ENCODE measurements at regions not wholly inside any gene's neighbourhood (a gene's known extent, or its start where the extent isn't known, plus 50 kb on each side); places are given as distances from the start of the nearest gene placed in this dataset.

DNA sequence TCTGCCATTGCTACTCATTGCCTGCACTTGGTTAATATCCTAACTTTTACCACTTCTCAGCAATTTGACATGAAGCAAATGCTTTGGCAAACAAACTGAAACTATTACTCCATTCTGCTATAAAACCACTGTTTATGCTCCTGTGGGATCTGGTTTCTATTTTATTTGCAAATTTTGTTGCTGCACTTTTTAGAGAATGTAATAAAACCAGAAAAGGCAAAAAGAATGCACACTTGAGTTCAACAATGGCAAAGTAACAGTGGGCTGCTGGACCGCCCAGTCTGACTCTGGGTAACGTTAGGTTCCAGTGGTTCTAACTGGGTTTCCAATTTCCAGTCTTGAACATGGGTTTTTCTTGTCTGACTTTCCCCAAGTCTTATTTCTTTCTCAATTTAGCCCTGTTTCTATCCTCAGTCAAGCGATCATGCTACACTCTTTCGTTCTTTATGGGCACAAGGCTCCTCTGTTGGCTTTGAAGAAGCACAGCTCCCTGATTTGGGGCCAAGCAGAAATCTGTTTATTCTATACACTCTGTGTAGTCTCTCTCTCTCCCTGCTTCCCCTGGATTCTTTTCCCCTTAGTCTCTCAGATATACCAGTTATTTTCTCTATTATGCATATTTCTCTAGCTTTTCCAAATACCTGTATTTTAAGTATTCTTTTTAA, 129.2 kb upstream of the FAM3C start:
- DNase-seq (ENCODE audit: low read depth in 2 of 2) = no peak

DNA sequence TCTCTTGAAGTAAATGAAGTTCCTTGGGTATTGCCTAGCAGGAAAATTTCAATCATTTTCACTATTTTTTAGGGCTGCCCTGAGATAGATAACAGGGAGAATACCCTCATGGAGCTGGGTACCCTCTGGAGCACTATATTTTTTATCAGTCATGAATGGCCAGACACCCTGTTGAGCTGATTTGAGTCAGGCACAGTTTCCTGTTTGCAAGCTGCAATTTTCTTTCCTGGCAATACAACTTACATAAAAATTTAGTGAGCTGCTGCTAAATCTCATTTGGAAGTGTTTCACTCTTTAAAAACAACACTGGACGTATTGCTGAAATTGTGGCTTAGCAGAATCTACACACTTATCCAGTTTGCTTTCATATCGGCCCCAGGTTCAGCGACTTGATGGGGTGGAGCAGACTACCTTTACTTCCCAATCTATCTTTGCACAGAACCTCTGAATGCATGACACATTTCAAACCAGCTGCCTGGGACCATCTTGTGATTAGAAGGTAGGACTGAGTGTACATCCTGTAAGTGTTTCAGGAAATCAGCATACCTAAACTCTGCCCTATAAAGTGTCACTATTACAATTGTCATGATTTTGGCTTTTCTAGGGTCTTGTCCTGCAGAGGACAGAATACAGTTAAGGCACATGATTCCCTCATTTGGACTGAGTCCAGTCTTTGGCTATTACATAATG, 125.7 kb upstream of the FAM3C start:
- DNase-seq (ENCODE audit: low read depth in 2 of 2) = no peak

DNA sequence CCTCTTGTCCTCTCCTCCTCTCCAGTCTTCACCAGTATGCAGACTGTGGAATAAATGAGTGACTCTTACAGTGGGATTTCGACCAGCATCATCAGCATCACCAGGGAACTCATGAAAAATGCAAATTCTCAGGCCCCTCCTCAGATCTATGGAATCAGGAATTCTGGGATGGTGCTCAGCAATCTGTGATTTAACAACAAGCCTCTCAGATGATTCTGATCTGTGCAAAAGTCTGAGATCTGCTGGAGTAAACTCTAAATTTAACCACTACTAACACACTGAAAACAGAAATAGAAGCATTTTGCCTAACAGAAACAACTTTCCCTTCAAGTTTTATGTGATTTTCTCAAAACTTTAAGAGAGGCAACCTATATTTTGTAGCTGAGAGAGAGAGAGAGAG, 124.8 kb upstream of the FAM3C start:
- DNase-seq (ENCODE audit: low read depth in 2 of 2) = no peak

DNA sequence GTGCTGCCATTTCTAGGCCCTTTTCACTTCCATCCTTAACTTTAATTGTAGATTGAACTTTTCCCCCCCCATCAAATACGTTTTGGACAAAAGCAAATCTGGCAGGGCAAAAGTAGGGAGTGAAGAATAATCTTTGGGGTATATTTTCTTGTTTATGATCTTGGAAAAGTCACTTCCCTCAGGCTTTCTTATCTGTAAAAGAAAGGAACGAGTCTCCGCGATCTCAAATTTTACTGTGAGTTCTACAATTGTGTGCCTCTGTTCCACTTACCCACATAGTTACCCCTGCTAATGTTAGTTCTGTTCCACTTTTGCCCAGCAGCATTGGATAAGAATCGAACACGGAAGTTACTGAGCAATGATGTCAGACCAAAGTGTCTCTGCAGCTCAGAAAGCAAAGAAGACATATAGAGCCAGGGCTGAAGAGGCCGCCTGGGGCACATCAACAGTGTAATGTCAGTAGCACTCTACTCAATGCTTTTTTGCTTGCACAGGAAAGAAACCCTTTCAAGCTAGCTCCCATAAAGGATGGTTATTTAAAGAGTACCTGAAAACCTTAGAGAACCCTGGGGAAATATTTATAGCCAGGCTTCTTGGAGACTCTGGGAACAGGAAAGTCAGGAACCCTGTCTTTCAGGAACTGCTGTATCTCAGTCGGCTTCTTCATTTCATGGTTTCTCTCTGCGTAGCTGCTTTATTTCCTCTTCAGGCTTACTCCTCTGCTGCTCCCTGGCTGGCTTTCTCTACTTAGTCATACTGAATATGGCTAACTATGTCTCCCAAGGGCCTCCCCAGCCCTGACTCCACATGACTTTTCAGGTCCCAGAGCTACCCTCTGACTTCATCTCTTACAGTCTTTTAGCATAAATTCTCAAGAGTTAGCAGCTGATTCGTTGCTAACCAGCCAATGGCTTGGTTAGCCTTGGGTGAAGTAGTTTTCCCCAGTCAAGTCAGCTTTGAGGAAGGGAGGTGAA, 123.7 kb upstream of the FAM3C start:
- no peak for DNase-seq (ENCODE audit: low read depth in 2 of 2)

DNA sequence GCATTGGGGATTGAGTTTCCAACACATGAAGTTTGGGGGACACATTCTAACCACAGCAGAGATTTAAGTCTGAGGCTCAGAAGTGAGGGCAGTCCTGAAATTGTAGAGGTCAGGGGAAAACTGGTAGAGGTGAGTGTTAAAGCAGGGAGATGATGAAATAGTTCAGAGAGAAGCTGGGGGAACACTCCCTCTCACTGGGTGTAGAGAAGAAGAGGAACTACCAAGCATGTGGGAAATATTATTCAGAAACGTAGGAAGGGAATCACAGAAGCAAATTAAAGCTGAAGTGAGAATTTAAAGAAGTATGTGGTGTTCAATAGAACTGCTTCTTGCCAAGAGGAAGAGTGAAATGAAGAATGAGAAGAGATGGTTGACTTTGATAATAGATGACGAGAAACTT, 121.5 kb upstream of the FAM3C start:
- DNase-seq (ENCODE audit: low read depth in 2 of 2) = no peak

DNA sequence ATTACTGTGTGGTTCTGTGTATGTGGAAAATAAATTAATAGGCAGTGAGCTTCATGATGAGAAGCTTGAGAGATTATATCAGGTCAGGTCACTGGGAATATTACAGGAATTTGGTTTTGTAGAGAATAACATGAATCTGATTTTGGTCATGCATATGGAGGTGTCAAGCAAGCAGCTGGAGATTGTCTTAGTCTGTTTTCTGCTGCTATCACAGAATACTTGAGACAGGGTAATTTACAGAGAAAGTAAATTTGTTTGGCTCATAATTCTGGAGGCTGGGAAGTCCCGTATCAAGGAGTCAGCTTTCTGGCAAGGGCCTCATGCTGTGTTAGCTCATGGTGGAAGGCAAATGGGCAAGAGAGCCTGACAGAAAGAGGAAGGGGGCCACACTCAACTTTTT, 120.7 kb upstream of the FAM3C start:
- no peak for DNase-seq (ENCODE audit: low read depth in 2 of 2)

DNA sequence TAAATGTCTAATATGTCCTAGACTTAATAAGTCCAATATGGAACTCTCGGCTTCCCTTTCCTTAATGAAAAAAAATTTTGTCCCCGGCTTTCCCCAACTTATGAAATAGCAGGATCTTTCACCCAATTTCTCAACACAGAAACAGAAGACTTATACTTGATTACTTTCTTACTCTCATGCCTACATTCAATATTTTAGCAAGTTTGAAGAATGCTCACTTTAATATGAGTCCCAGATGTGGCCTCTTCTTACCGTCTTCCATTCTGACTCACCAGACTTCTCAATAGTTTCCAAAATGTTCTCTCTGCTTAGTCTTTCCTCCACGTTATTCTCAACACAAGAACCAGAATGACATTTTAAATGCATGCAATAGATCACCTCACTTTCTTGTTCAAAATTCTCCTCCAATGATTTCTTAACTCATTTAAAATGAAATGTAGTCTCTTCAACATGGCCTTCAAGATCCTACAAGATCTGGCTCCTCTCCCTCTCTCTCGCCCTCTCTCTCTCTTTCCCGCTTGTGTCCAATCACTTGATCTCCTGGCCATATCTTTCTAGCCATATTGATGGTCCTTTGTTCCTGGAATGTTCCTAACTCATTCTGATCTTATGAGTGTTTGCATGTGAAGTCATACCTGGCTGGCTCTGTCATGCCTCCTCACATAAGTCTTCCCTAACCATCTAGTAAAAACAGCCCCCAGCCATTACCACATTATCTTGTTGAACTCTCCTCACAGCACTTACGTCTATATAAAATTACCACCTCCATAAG, 119.7 kb upstream of the FAM3C start:
- peak; percentile 53 to 55 for DNase-seq (ENCODE audit: low read depth in 2 of 2)

DNA sequence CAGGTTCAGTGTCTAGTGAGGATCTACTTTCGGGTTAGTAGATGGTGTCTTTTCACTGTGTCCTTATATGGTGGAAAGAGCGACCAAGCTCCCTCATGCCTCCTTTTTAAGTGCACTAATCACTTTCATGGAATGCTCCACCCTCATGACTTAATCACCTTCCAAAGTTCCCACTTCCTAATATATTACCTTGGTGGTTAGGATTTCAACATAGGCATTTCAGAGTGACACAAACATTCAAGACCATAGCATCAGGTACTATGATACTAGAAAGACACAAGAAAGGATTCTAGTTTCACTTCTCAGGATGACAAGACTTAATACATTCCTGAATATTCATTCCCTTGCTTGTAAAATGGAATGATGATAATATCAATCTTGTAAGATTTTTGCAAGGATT, 119.1 kb upstream of the FAM3C start:
- no peak for DNase-seq (ENCODE audit: low read depth in 2 of 2)

DNA sequence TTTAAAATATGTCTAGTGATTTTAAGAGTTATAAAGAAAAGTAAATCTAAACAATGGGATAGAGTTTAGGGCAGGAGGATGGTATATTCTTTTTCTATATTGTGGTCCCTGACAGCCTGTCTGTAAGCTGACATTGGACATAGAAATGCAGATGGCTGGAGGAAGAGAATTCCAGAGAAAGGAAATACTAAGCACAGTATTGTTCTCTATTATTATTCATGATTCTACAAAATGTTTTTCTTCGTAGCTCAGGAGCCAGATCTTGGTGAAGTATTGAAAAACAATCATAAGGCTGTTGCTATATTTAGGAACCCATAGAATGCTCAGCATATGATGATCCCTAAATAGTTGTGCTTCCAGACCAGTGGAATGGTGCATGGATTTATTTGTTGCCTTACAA, 117.0 kb upstream of the FAM3C start:
- DNase-seq (ENCODE audit: low read depth in 2 of 2) = no peak

DNA sequence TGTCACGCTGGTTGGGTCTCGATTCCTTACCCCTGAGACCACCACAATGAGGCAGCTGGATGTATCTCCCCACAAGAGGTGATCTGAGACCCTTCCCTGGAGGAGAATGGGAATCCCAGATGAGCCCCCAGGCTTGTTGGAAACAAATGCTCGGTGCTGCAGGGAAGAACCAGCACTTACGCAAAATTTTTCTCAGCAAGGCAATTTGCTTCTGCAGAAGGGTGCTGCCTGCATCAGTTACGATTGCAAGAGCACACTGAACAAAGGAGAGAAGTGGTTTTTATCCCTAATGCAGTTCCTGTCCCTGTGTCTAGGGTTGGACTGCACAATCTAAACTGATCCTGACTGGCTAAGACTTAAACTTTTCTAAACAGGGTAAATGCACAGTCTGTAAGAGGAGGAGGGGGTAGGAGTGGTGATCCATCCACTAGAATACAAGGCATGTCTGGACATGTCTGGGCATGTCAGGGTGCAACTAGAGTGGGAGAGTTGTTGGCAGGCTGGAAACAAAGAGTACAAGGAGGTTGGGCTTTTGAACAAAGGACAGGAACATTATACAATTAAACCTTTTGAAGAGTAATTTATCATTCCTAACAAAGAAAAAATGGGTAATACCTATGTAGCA, 114.9 kb upstream of the FAM3C start:
- DNase-seq (ENCODE audit: low read depth in 2 of 2) = no peak

DNA sequence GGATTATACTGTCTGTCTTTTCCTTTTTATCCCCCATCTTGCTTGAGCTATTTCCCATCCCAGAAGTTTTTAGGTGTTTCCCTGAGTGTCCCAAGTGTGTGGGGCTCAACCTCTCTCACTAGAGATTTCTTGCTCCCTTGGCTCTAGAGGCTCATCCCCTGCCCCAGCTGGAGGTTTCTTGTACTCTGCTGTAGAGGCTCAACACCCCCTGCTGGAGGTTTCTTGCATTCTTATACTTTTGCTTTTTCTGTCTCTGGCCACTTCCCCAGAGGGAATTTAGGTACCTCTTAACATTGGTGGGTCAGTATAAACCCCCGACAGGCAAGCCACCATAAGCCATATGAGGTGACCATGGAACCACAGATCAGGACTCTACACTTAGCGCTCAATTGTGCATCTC, 114.2 kb upstream of the FAM3C start:
- DNase-seq (ENCODE audit: low read depth in 2 of 2) = no peak

DNA sequence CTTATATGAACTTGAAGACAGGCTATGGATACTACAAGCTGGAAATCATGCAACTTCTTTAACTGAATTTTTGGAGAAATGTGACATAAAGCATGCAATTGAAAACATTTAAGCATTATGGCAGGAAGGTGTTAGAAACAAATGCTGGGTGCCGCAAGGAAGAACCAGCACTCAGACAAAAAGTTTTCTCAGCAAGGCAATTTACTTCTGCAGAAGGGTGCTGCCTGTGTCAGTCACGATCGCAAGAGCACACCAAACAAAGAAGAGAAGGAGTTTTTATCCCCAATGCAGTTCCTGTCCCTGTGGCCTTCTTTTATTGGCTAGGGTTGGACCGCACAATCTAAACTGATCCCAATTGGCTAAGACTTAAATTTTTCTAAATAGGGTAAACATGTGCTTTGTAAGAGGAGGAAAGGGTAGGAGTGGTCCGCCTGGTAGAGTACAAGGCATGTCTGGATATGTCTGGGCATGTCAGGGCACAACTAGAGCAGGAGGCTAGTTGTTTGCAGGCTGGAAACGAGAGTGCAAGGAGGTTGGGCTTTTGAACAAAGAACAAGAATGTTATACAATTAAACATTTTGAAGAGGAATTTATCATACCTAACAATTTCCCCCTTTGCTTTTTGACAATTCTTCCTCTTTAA, 109.6 kb upstream of the FAM3C start:
- no peak for DNase-seq (ENCODE audit: low read depth in 2 of 2)

DNA sequence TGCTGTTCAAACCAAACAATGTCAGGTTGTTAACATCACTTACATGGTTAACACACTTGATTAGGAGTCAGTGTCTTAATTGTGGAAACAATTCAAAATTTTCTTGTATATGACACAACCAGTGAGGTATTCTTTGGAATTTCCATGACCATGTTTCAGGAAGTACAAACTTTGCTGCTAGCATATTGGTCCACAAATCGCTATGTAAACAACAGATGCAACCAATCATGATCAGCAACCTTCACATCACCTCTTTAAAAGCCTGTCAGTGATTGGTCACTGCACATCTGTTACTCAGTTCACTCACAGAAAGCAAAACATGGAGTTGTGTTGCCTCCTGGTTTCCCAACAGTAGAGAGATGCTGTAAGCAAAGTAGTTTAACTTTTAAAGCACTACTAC, 108.9 kb upstream of the FAM3C start:
- DNase-seq (ENCODE audit: low read depth in 2 of 2) = peak; percentile 41 to 52

DNA sequence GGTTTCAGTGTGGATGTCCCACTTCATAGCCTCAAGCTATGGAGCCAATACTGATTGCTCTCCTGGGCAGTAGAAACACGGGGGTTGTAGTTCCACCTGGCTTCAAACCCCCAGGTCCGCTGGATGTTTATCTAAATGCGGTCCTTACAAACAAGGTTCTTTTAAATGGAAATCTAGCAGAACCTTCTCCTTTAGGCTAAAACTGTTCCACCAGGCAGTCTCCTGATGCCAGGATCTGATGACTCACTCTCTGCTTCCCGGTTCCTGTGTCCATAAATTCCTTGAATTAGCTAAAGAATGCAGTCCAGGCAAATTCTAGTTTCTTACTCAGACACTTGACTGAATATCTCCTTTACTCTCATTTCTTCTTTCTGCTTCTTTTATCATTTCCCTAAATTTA, 108.4 kb upstream of the FAM3C start:
- DNase-seq (ENCODE audit: low read depth in 2 of 2) = peak; percentile 72 to 77

DNA sequence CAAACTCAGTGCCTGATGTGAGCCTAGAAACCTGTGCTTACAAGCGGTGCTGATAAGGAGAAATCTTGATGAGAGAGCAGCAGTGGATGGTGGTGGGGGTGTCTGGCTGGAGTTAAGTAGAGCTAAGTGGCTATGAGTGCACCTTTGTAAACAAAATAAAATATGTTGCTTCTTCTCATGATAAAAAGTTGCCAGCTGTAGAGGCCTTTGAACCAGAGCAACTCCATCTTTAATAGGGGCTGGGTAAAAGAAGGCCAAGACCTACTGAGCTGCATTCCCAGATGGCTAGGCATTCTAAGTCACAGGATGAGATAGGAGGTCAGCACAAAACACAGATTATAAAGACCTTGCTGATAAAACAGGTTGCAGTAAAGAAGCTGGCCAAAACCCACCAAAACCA, 107.6 kb upstream of the FAM3C start:
- no peak for DNase-seq (ENCODE audit: low read depth in 2 of 2)

DNA sequence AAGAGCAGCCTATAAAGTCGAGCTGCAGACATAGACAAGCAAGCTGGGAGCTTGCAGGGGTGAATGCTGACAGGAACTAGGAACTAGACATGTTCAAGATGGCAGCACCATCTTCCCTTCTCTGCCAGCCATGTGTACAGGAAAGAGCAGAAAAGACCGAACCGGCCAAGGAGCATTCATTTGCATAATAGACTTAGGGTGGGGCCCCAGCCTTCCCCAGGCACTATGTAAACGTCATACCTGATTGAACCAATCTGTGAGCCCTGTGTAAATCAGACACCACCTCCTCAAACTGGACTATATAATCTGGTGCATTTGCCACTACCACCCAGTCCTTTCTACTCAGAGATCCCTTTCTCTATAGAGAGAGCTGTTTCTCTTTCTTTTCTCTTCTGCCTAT, 106.9 kb upstream of the FAM3C start:
- no peak for DNase-seq (ENCODE audit: low read depth in 2 of 2)

DNA sequence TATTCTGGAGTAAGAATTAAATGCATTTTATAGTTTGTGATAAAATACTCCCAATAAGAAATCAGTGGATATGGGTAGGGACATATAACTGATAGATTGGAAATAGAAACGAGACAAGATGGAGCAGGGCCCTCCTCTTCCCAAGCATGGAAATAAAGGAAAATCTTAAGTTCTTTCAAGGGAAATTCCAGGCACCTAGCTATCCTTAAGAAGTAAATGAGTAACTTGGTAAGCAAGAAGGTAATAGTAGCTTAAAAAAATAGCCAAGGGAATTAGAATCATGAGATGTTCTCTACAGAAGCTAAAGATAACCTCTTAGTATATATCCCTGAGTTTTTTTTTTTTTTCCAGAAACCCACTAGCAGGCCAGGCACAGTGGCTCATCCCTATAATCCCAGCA, 105.5 kb upstream of the FAM3C start:
- no peak for DNase-seq (ENCODE audit: low read depth in 2 of 2)

DNA sequence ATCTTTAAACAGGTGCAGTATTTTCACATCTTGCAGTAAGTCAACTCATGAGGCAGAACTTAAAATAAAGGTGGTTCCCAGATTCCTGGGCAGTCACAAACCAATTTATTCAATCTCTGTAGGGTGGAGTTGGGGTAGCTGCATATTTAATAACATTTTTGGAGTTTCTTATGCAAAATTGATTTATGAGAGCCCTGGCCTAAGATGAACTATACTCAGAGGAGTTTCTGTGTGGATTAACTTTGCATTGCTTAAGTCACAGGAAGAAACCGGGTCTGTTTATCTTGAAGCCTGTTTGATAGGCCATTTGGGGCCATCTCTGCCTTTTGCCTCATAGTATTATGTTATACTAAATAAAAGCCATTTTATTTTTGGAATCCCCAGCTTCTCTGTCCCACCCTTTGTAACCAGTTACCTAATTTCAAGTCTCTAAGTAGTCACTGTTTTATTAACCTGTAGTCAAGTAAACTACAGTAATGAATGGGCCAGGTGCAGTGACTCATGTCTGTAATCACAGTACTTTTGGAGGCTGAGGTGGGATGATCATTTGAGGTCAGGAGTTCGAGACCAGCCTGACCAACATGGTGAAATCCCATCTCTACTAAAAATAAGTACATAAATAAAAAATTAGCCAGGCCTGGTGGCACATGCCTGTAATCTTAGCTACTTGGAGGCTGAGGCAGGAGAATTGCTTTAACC, 104.4 kb upstream of the FAM3C start:
- no peak for DNase-seq (ENCODE audit: low read depth in 2 of 2)

DNA sequence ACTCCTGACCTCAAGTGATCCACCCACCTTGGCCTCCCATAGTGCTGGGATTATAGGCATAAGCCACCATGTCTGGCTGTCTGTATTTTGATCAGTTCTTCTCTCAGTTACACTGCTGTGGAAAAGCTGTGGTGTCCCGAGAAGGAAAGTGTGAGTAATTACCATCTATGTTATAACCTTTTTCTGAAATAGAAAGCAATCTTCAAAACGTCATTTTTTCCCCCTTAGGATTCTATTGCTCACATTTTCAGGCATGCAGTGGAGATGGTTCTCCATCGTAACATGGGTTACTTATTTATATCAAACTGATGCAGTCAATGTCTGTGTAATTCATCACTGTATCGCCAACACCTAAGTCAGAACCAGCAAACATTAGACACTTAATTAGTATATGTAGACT, 103.5 kb upstream of the FAM3C start:
- DNase-seq (ENCODE audit: low read depth in 2 of 2) = no peak

DNA sequence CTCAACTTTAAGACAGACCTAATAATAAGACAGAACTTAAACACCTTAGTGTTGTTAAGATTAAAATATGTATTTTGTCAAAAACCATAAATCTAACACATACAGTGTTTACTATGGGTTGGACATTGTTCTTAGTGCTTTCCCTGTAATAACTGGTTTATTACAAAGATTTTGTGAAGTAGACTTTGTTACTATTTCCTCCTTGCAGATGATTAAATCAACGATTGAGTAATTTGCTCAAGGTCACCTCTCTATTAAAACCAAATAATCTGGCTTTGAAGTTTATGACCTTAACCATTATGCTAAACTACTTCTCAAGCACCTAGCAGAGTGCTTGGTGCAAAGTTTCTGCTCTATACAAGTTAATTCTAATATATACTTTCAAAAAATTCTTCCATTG, 102.7 kb upstream of the FAM3C start:
- DNase-seq (ENCODE audit: low read depth in 2 of 2) = no peak

Measured in fibroblast of skin of left biceps (primary cell).